GM21737 (cell line): ENCODE measurements at regions not wholly inside any gene's neighbourhood (a gene's known extent, or its start where the extent isn't known, plus 50 kb on each side); places are given as distances from the start of the nearest gene placed in this dataset.
"Not testable (repeated sequence)": the region's sequence is repeated elsewhere in the genome, so short reads cannot be mapped to it uniquely, and the experiment has no call there.

Experiments used
- ATAC-seq: cut with Tn5 transposase; IDR thresholded peaks from one replicate; pipeline ENCODE4 v1.9.1; 2021; ENCODE audit warnings: mild to moderate bottlenecking, moderate library complexity; ENCODE audit not compliant: unreplicated experiment

- ATAC-seq = no peak
Observed at GRCh38 chr4:120211408-120212015, 144.9 kb upstream of the MAD2L1 start.

DNA sequence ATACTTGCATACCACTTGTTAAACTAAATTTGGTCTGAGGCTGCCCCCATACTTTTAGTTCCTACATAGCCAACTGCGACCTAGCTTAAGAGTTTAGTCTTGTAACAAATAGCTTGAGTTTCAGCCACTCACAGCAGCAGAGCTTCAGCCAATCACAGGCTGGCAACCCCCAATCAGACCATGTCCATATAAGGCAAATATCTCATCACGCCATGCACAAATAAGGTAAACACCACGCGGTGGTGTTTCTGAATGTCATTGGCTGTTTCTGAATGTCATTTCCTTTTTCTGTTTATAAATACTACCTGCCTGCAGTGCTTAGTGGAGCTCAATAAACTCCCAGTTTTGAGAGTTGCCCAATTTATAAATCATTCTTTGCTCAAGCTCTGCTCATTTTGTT is 143.1 kb upstream of the MAD2L1 start:
- ATAC-seq = no peak

GRCh38 chr4:120207021-120207420 is 140.4 kb upstream of the MAD2L1 start:
- ATAC-seq = no peak

DNA sequence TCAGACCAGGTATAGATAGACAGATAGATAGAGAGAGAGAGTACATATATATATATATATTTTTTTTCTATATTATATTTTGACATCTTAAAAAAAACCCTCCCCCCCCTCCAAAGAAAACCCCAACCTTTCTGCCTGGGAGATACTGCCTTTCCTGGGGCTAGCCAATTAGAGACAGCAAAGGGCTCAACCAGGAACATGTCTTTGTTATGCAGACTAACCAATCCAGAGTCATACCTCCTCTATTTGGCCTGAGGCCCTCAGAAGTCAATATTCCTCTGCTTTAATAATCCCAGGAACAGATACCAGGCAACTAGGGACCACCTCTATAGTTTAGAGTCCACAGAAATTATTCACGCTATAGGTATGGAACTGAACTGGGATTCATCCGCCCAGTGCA is 135.6 kb upstream of the MAD2L1 start:
- no peak for ATAC-seq

GRCh38 chr4:120200573-120201110 is 134.0 kb upstream of the MAD2L1 start:
- not testable (repeated sequence) for ATAC-seq

- ATAC-seq = no peak
Observed at GRCh38 chr4:120198411-120198810, 131.8 kb upstream of the MAD2L1 start.

DNA sequence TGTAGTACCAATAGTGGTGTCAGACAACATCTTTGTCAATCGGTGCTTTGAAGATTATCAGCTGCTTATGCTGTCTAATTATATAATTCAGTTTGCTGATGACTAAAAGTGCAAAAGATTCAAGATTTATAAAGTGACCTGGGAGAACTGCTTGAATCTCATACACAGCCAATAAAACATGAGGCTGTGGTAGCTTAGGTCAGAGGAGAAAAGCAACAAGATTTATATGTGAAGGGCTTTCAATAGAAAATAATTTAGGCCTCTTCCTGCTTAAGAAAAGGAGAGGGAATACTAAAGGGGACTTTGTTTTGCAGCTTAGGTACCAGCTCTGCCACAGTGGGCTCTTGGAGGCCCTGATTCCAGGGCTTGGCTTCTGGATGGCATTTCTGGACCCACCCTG is 111.0 kb upstream of the MAD2L1 start:
- ATAC-seq = no peak

GRCh38 chr4:120175272-120175671 is 108.6 kb upstream of the MAD2L1 start:
- no peak for ATAC-seq

- no peak for ATAC-seq
Observed at GRCh38 chr4:120163895-120164294, 97.2 kb upstream of the MAD2L1 start.

GRCh38 chr4:120158841-120159463 is 92.3 kb upstream of the MAD2L1 start:
- ATAC-seq = no peak

- ATAC-seq = no peak
Observed at GRCh38 chr4:120158046-120158445, 91.4 kb upstream of the MAD2L1 start.

DNA sequence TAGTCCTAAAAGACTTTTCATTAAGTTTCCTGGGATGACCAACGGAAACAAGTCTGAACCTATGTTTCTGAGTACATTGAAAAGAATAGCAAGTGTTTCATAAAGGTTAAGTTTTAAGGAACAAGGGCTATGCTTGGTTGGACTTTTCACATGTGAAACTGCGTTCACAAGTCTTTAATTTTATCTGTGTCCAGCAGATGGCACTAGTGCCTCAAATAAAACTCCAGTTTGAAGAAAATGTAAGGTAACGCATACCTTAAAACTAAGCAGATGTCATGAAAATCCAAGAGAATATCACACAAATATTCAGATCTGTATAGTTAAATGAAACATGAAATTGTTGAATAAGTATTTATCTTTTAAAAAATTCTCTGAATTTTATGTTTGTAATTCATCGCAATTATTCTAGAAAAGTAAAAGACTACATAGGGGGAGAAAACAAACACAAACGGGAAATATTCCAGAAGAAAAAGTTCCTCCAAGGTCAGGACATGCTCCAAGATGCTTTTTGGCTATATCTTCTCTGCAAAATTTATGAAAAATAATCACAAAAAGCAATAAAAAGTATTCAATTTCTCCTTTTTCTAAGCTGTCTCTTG is 89.6 kb upstream of the MAD2L1 start:
- ATAC-seq = no peak

GRCh38 chr4:120155287-120155686 is 88.6 kb upstream of the MAD2L1 start:
- no peak for ATAC-seq

DNA sequence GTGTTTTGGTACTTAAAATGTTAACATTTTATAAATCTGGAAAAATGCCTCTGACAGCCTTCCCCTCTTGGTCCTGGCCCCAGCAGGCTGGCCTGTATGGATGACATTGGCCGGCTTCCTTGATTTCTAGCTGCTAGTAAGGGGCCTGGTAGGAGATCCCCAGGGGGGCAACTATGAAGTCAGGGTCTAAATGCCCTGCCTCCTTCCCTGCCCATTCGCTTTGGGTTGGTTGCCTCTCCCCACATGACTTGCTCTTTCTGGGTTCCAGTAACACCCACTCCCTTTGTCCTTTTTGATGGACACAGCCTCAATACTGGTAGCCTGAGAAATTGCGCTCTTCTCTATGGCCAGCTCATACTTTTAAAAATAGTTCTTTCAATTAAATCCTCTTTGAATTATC is 78.0 kb upstream of the MAD2L1 start:
- ATAC-seq = no peak

- no peak for ATAC-seq
Observed at GRCh38 chr4:120144041-120144440, 77.4 kb upstream of the MAD2L1 start.

DNA sequence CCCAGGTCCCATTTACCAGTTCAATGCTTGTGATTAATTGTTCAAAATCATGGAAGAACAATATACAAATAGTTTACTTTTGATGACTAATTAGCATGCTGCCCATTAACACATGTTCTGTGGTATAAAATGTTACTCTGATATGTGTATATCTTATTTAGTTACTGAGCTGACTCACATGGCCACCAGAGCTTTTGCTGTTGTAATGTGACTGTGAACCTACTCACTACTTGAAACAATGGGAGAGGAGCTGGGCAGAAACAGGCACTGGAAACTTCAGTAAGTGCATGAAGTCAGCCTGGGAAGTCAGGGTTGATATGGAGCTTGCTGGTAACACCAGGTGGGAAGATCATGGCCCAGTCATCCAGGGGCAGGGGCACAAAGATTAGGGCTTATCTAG is 72.7 kb upstream of the MAD2L1 start:
- no peak for ATAC-seq

- no peak for ATAC-seq
Observed at GRCh38 chr4:120132935-120133334, 66.3 kb upstream of the MAD2L1 start.

DNA sequence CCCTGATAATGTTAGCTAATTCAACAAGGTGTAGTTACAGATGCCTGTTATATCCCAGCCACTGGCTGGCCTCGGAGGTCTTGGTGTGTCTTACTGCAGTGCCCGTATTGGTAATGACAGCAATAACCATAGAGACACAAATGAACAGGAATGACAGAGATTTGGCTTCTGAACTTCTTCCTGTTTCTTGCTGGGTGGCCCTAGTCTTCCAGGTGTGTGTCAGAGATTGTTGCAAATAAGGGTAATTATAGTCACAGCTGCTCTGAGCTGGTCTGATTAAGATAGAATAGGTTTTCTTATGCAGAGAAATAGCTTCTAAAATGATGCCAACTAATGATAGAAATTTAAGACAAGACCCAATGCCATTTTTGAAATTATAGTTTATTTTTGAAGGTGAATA is 64.1 kb upstream of the MAD2L1 start:
- no peak for ATAC-seq
